ENCODE measurements at regions not wholly inside any gene's neighbourhood (a gene's known extent, or its start where the extent isn't known, plus 50 kb on each side); places are given as distances from the start of the nearest gene placed in this dataset.

DNA sequence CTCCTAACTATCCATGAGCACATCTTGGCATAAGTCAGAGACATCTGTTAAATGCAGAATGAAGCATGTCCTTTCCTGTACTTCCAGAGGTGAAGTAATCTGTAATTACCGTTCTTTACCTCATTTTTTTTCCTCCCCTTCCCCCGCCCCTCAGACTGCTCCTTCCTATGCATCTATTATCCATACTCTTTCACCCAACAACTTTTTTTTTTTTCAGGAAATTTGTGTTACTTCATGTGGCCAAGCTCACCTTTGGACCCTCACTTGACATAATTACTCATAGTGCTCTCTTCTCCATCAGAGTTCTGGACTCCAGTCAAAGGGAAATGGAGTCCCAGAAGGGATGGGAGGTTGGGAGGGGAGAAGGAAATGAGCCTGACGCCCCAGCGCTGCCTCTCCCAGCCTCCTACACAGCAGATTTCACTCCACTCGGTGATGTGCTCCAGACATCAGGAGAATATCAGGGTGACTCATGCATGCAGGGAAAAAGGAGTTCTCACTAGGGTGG, 568.8 kb downstream of the STIM2 start:
- TF ChIP-seq, protein P1, sequence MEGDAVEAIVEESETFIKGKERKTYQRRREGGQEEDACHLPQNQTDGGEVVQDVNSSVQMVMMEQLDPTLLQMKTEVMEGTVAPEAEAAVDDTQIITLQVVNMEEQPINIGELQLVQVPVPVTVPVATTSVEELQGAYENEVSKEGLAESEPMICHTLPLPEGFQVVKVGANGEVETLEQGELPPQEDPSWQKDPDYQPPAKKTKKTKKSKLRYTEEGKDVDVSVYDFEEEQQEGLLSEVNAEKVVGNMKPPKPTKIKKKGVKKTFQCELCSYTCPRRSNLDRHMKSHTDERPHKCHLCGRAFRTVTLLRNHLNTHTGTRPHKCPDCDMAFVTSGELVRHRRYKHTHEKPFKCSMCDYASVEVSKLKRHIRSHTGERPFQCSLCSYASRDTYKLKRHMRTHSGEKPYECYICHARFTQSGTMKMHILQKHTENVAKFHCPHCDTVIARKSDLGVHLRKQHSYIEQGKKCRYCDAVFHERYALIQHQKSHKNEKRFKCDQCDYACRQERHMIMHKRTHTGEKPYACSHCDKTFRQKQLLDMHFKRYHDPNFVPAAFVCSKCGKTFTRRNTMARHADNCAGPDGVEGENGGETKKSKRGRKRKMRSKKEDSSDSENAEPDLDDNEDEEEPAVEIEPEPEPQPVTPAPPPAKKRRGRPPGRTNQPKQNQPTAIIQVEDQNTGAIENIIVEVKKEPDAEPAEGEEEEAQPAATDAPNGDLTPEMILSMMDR (conservative IDR thresholded peaks at IDR 0.05; ENCODE audit: low read depth in 2 of 2) = no peak
- TF ChIP-seq, protein P2, sequence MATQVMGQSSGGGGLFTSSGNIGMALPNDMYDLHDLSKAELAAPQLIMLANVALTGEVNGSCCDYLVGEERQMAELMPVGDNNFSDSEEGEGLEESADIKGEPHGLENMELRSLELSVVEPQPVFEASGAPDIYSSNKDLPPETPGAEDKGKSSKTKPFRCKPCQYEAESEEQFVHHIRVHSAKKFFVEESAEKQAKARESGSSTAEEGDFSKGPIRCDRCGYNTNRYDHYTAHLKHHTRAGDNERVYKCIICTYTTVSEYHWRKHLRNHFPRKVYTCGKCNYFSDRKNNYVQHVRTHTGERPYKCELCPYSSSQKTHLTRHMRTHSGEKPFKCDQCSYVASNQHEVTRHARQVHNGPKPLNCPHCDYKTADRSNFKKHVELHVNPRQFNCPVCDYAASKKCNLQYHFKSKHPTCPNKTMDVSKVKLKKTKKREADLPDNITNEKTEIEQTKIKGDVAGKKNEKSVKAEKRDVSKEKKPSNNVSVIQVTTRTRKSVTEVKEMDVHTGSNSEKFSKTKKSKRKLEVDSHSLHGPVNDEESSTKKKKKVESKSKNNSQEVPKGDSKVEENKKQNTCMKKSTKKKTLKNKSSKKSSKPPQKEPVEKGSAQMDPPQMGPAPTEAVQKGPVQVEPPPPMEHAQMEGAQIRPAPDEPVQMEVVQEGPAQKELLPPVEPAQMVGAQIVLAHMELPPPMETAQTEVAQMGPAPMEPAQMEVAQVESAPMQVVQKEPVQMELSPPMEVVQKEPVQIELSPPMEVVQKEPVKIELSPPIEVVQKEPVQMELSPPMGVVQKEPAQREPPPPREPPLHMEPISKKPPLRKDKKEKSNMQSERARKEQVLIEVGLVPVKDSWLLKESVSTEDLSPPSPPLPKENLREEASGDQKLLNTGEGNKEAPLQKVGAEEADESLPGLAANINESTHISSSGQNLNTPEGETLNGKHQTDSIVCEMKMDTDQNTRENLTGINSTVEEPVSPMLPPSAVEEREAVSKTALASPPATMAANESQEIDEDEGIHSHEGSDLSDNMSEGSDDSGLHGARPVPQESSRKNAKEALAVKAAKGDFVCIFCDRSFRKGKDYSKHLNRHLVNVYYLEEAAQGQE (IDR thresholded peaks at IDR 0.05; ENCODE audit: unreplicated experiment) = no peak
- TF ChIP-seq EZH2phosphoT487 (IDR thresholded peaks at IDR 0.05; ENCODE audit: unreplicated experiment) = no peak
- TF ChIP-seq EZH2 (IDR thresholded peaks at IDR 0.05; ENCODE audit: low read depth, unreplicated experiment) = no peak
- no peak for TF ChIP-seq POLR2AphosphoS5 (IDR thresholded peaks at IDR 0.05; ENCODE audit: low read depth)
- no peak for TF ChIP-seq ZNF114 (CRISPR knock-in tag; IDR thresholded peaks at IDR 0.05)
- no peak for TF ChIP-seq CREB1 (CRISPR knock-in tag; IDR thresholded peaks at IDR 0.05; ENCODE audit: low read depth)
- TF ChIP-seq JUNB (IDR thresholded peaks at IDR 0.05; ENCODE audit: unreplicated experiment) = no peak
